ENCODE measurements at regions not wholly inside any gene's neighbourhood (a gene's known extent, or its start where the extent isn't known, plus 50 kb on each side); places are given as distances from the start of the nearest gene placed in this dataset.

DNA sequence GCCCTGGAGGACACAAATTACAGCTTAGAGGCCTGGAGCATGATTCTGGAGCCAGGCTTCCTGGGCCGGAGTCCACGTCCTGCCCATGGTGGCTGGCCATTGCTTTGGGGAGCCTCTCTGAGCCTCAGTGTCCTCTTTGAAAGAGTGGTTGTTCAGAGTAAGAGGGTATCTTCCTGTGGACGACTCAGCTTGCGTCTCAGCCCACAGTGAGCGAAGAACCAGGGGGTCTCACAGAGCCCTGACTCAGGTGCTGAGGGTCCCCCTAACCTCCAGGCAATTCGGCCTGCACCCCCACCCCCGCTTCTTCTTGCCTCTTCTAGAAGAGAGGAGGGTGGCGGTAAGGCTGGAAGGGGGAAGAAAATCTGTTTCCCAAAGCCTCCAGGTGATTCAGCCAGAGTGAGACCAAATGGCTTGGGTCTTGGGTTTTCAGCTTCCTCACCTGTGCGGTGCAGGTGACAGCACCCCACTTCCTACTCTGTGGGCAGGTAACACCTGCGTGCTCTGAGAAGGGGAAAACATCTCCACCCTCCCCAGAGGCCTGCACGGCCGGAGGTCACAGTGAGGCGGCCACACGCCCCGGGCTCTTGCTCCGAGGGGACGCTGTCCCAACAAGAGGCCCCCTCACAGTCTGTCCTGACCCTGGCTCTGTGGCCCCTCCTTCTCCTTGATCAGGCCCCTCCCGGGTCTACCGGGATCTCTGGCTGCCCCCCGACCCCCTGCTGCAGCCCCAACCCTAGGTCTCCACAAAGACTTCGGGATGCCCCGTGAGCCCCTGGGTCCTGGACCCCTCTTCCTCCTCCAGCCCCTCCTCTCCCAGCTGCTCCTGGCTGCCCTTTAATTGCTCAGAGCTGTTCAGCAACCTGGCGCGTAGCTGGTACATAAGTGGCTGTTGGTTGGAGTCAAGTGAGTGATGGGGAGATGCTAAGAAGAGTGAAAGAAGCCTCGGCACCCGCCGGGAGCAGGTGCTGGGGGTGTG lies 119.2 kb downstream of the METRNL start:
- BruUV-seq (replicated peaks), result no TSS peak
- DNase-seq (ENCODE audit: low spot score), result peak; percentile 49
- H3K36me3 ChIP-seq (ENCODE audit: insufficient read depth, low read length), result no peaks in the 10 kb centered on the region
- ChIA-PET POLR2A (interaction anchor here (0.6 kb wide), 1 partner anchor 79 kb away, joined by 3 read pairs; no protein-coding TSS in a partner anchor), CTCF (ENCODE audit: unreplicated experiment) (no interaction called here)
- H2AFZ ChIP-seq (ENCODE audit: low read length), result peak overlapping the region; percentile 51; the same call in 1 of the 2 replicates
- TF ChIP-seq, protein P1, sequence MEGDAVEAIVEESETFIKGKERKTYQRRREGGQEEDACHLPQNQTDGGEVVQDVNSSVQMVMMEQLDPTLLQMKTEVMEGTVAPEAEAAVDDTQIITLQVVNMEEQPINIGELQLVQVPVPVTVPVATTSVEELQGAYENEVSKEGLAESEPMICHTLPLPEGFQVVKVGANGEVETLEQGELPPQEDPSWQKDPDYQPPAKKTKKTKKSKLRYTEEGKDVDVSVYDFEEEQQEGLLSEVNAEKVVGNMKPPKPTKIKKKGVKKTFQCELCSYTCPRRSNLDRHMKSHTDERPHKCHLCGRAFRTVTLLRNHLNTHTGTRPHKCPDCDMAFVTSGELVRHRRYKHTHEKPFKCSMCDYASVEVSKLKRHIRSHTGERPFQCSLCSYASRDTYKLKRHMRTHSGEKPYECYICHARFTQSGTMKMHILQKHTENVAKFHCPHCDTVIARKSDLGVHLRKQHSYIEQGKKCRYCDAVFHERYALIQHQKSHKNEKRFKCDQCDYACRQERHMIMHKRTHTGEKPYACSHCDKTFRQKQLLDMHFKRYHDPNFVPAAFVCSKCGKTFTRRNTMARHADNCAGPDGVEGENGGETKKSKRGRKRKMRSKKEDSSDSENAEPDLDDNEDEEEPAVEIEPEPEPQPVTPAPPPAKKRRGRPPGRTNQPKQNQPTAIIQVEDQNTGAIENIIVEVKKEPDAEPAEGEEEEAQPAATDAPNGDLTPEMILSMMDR (conservative IDR thresholded peaks at IDR 0.05; ENCODE audit: low read length), result no peak
- no peak for TF ChIP-seq EZH2phosphoT487 (IDR thresholded peaks at IDR 0.05; ENCODE audit: borderline replicate concordance, low read depth, low read length)
- H3K27ac ChIP-seq (ENCODE audit: low read depth, low read length, poor library complexity, severe bottlenecking), result peak overlapping the region; percentile 39
- no peaks in the 10 kb centered on the region for H3K9me2 ChIP-seq (ENCODE audit: insufficient read depth, low read length)
- intact Hi-C loops (cut with micrococcal nuclease; ENCODE audit: unreplicated experiment), result no loop called here
- H4K20me1 ChIP-seq (ENCODE audit: insufficient read depth, low read length), result no peaks in the 10 kb centered on the region
- H3K79me2 ChIP-seq (ENCODE audit: insufficient read depth, low read depth, low read length), result no peaks in the 10 kb centered on the region
- H3K4me2 ChIP-seq (ENCODE audit: low read length), result peak overlapping the region; percentile 73
- peak overlapping the region; percentile 50 for H3K4me3 ChIP-seq (ENCODE audit: low read depth, low read length, poor library complexity, severe bottlenecking)
- H3K4me1 ChIP-seq (ENCODE audit: insufficient read depth, low read length, poor library complexity, severe bottlenecking), result peaks cover 37% of the 10 kb centered on the region
- no peaks in the 10 kb centered on the region for H3K9me3 ChIP-seq (ENCODE audit: low read length)

DNA sequence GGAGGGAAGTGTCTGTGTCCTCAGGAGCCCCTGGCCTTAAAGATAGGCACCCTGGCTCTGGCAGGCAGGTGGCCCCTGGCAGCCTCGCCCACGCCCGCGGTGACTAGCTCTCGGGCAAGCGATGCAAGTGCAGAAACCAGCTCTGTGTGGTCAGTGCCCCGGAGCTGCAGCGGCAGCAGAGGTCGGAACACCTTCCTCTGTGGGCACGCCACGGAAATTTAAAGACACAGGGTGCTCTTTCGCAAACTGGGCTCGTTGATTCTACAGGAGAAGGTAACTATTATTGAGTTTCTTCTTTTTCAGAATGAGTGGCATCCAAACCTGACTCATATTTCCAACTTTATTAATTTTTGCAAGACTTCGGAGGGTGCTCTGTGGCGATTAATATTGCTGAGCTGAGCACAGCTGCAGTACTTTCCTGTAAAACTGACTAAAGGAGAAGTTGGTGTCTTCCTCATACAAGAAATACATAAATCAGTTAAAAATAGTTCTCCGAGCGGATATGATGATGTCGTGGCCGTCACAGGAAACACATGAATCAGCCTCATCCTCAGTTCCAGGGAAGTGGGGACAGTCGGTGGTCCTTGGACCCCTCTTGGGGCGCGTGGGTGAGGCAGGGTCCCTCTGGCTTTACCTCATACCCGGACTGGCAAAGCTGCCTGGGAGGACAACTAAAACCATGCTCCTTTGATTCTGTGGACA lies 120.2 kb downstream of the METRNL start:
- H3K9me2 ChIP-seq (ENCODE audit: insufficient read depth, low read length), result no peaks in the 10 kb centered on the region
- no peaks in the 10 kb centered on the region for H3K9me3 ChIP-seq (ENCODE audit: low read length)
- POLR2A ChIA-PET, result no interaction called here
- CTCF ChIA-PET (ENCODE audit: unreplicated experiment), result interaction anchor here (1.8 kb wide), 1 partner anchor 285 kb away, joined by 6 read pairs; no protein-coding TSS in a partner anchor
- no peaks in the 10 kb centered on the region for H3K36me3 ChIP-seq (ENCODE audit: insufficient read depth, low read length)
- H3K27ac ChIP-seq (ENCODE audit: low read depth, low read length, poor library complexity, severe bottlenecking), result peak overlapping the region; percentile 39
- H3K4me3 ChIP-seq (ENCODE audit: low read depth, low read length, poor library complexity, severe bottlenecking), result peak overlapping the region; percentile 50
- no peak for TF ChIP-seq EZH2phosphoT487 (IDR thresholded peaks at IDR 0.05; ENCODE audit: borderline replicate concordance, low read depth, low read length)
- TF ChIP-seq, protein P1 (conservative IDR thresholded peaks at IDR 0.05; ENCODE audit: low read length), result no peak
- H3K4me1 ChIP-seq (ENCODE audit: insufficient read depth, low read length, poor library complexity, severe bottlenecking), result peaks cover 30% of the 10 kb centered on the region
- no peaks in the 10 kb centered on the region for H4K20me1 ChIP-seq (ENCODE audit: insufficient read depth, low read length)
- intact Hi-C loops (cut with micrococcal nuclease; ENCODE audit: unreplicated experiment), result no loop called here
- DNase-seq (ENCODE audit: low spot score), result peak; percentile 84
- no peaks in the 10 kb centered on the region for H3K79me2 ChIP-seq (ENCODE audit: insufficient read depth, low read depth, low read length)
- peak overlapping the region; percentile 51; the same call in 1 of the 2 replicates for H2AFZ ChIP-seq (ENCODE audit: low read length)
- BruUV-seq (replicated peaks), result no TSS peak
- peak overlapping the region; percentile 73 for H3K4me2 ChIP-seq (ENCODE audit: low read length)

Data from OCI-LY7 (cell line).